ENCODE measurements at regions not wholly inside any gene's neighbourhood (a gene's known extent, or its start where the extent isn't known, plus 50 kb on each side); places are given as distances from the start of the nearest gene placed in this dataset.

GRCh38 chr2:239682518-239682917 lies 281.7 kb upstream of the HDAC4 start:
- no peak for DNase-seq

- no peak for DNase-seq
Measured at GRCh38 chr2:239679755-239680154, 278.9 kb upstream of the HDAC4 start.

DNA sequence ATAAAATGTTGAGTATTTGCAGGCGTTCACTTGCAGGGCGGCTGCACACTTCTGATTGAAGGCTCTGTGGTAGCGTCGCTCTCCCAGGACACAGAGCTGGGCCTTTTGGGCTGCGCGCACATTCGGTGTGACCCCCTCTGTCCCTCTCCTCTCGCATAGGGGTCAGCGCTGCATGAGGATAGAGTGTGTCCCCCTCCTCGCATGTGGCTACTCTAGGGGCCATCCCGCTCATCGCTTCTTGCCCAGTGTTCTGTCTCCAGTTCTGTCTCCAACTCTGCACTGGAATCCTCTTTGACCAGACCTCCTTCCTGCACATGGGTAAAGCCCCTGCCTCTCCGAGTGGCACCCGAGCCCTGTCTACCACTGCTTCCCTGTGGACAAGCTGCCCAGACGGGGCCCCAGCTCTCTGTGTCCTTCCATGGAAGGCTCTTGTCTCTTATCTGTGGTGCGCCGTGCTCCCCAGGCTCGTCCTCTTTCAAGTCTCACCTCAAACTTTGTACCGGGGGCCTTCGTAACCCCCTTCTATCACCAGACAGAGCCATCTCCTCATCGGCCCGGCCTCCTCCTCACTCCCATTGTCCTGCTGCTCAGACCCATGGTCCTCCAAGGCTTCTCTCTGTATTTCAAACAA lies 278.0 kb upstream of the HDAC4 start:
- no peak for DNase-seq

DNA sequence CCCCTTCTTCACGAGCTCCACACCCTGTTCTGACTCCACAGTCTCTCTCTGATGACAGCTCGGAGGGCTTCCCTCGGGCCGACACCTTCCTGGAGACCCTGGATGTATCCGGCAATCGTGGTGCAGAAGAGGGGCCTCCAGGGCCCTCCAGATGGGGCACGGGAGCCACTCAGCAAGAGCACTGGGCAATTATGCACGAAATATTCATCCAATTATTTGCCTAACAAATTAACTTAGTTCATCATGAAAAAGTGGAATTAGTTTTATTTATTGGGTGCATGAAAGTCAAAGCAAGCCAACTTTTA lies 277.3 kb upstream of the HDAC4 start:
- no peak for DNase-seq

DNA sequence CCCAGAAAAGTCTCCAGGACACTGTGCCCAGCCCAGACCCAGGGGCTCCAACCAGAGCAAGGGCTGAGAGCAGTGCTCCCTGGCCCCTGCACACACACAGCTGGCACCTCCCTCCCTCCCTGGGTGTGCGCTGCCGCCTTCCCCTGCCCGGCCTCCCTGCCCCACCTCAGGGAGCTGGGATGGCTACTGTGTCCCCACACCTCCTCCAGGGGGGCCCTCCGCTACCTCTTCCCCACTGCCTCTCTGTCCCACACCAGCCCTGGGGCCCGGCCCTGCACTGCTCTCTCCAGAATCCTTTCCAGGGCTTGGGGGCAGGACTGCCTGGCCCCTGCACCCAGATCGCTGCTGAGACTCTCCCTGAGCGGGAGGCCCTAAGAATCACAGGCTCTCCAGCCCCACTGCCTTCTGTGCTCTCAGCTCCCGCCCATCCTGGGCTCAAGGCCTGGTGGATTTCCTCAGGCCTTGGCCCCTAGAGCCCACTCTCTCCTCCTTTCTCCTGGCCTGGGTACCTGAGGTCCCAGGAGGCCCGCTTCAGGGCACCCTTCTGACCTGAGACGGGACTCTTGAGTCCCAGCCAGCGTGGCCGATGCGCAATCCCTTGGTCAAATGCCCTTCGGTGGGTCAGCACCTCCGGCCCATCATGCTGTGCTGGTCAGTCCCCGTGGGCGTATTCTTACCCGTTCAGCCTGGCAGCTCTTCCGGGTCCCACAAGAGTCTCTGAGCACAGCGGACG lies 276.8 kb upstream of the HDAC4 start:
- no peak for DNase-seq

DNA sequence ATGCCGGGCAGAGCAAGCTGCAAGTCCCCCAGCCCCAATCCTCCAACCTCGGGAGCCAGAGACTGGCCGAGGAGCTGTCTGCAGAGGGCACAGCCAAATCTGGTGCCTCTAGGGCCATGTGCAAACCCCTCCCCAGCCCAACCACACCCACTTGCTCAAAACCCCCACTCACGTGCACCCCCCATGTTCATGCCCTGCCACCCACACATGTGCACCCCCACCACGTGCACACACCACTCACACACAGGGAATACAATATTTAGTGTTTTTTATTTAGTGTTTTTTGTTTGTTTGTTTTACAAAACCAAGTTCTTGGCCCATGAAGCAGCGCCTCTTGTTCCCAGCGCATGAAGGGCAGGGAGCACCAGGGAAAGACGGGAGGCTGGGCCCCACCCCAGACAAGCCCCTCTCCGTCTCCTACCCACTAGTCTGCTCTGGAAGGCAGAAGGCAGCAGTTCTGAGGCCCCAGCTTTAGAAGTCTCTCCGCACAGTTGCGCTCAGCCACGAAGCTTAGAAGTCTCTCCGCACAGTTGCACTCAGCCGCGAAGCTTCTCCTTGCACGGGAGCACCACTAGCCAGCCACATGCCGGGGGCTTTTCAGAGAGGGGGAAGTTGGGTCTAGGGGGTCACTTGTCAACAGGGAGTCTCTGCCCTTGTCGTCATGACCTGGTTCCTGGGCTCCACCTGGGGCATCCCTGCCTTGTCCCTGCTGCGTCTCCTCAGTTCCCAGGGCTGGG lies 276.1 kb upstream of the HDAC4 start:
- DNase-seq, result no peak

DNA sequence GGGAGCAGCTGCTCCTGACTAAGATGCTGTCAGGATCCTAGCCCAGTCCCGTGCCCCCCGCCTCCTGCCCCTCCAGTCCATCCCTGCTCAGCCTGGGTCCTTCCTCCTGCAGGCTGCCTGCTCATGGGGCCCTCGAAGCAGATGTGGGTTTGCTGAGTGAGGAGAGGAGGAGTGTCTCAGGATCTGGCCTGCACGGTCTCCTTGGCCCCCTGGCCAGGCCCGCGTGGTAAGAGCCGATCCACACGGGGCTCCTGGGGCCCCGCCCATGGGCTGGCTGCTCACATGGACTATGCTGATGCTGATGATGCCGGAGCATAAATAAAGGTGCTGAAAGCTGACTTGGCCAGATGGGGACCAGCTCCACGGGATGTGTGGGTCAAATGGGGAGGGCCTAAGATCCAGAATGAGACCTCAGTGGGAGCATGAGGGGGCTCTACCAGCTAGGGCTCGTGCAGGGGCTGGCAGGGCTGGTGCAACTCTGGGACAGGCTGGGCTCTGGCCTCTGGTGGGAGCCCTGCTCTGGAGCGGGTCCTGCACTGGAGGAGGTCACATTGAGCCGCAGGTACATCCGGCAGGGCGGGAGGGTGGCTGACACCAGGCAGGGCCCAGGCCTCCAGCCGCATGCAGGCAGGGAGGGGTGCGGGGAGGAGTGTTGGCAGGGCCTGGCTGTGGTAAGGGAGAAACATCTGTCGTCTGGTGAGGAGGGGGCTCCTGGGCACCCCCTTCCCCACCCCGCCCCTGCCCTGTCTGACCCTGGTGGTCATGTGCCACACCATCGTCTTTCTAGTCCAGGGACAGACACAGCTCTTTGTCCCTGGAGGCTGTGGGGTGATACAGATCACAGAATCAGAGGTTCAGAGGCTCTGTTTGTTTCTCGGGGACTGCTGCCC lies 275.3 kb upstream of the HDAC4 start:
- DNase-seq, result no peak

GRCh38 chr2:239674981-239675825 lies 274.4 kb upstream of the HDAC4 start:
- no peak for DNase-seq

DNA sequence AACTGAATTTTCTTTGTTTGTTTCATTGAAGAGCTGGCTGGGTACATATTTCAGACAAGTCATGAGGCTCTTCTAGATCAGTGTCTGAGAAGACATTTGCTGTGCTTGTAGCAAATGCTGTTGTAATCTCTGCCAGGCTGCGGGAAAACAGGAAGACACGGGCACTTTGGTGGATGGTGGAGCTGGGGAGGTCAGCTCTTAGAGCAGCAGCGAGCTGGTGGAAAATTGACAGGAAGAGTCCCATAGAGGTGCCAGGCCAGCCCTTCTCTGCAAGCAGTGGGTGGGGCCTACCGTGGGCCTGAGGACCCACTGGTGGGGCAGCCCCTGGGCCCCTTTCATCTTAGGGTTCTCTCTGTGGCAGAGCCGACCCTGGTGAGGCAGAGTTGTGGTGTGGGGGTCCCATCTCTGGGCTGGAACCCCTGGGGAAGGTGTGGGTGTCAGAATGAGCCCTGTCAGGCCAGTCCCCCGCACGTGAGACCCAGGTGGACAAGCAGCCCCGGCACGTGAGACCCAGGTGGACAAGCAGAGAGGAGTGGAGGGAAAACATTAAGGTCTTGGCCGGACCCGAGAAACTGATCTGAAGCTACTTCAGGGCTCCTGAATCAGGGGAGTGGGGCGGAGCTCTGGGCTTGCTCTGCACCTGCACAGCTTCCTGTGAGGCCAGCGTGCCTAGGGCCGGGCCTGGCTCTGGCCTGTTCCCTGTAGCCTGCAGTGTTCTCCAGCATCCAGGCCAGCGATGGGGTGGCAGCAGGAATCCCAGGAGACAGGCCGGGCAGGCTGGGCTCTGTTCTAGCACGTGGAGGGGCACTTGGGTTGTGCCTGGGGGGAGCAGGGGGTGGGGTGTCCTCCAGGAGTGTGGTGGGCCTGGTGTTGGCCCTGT lies 273.5 kb upstream of the HDAC4 start:
- no peak for DNase-seq

DNA sequence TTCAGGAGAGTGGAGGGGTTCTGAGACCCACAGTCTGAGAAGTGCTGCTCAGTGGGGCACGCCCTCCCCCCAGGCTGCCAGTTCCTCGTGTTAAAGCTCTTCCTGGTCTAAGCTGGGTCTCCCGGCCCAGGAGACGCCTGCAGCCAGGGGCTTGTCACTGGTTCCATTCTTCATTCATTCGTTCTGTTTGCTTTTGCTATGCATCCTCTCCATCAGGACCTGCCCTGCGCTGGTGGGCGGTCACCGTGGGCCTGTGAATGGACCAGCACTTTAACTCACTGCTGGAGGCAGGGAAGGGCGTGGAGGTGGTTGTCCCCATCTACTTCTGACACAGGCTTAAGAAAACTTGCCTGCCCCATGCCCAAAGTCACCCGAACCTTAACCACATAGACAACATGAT lies 272.8 kb upstream of the HDAC4 start:
- DNase-seq, result no peak

DNA sequence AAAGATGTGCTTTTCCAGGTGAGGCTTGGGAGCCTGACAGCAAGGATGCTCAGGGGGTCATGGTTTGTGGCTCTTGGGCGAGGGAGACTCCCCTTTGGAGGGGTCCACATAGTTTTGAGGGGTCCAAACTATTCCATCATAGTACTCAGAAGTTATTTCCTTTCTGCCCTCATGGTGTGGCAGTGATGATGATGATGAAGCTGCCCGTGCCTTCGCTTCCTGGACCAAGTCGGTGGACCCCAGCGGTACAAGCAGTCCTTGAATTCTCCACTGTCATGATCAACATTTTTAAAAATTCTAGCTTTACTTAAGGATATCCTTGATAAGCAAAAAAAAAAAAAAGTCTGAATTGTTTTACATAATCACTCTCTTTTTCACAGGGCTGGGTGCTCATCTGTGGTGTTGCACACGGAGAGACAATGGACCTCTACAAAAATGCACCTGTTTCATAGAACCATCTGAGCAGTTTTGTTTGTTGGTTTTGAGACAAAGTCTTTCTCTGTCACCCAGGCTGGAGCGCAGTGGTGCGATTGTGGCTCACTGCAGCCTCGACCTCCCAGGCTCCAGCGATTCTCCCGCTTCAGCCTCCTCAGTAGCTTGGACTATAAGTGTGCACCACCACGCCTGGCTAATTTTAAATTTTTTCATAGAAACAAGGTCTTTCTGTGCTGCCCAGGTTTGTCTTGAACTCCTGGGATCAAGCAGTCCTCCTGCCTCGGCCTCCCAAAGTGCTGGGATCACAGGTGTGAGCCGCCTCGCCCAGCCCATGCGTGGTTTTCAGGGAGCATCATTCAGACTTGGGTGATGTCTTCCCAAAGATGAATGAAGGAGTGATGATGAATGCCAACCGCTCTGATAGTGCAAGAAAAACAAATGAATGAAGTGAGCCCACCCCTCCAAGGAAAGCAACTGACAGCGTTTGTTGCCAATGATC lies 271.4 kb upstream of the HDAC4 start:
- no peak for DNase-seq

DNA sequence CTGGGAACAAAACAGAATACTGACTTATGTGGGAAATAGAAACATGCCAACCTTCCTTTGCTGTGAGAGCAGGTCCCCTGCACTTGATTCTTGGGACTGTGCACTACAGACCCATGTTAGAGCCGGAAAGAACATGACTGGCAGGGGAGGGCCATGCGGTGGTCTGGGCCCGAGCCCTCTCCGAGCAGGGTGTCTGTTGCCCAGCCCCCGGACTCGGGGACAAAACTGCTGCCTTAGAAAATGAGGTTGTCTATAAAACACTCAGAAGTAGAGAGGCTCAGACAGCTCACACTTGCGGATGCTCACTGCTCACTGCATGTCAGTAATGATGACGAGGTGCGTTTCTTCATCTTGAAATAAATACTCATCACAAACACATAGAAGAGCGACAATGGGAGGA lies 270.7 kb upstream of the HDAC4 start:
- DNase-seq, result no peak

- DNase-seq, result no peak
Measured at GRCh38 chr2:239670463-239671120, 269.8 kb upstream of the HDAC4 start.

DNA sequence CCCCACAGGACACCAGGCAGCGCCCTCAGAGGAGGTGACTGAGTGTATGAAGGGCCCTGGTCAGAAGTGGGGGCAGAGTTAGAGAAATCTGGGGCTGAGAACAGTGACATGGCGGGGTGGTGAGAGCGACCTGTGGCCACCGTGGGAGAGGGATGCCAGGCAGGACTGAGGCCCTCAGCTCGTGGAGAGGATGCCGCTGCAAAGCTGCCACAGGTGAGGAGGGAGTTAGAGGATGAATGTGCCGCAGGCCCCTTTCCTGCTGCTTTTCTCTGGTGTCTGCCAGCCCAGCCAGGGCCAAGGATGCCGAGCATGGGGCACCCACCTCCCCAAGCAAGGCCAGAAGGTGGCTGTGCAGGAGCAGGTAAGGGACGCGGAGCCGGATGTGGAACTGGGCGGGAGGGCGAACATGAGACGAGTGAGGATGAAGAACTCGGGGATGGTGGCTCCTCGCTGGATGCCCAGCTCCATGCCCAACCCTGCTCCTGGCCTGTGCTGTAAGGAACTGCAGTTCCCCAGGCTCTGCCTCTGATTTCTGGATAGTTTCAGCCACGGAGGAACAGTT lies 269.2 kb upstream of the HDAC4 start:
- DNase-seq, result no peak

DNA sequence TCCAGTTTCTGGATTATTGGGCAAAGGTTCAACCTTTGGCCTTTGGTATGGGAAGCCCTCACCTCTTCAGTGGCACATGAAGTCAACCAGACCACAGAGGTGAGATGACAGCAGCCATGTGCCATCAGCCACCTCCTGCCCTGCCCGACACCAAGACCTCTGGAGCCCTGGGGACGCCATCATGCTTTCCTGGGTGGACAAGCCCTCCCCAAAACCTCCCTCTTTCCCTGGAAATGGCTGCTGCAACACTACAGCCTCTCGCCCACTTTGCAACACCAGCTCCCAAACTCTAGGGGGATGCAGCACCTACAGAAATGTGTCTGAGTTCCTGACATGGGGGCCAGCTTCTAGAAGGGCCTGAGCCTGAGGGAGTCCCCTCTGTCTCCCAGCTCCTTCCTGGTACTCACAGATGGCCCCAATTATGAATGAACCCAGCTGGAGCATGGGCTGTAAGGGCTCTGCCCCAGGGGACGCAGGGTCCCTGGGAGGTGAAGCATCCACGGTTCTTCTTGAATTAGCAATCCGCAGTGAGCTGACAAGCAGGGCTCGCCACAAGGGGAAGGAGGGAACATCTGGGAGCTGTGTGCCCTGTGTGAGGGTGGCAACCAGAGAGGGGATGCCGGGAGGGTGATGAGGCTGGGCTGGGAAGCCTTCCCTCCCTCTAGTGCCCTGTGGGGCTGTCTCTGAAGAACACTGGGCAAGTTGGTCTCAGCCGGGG lies 268.5 kb upstream of the HDAC4 start:
- DNase-seq, result no peak

- no peak for DNase-seq
Measured at GRCh38 chr2:239668651-239669050, 267.8 kb upstream of the HDAC4 start.

DNA sequence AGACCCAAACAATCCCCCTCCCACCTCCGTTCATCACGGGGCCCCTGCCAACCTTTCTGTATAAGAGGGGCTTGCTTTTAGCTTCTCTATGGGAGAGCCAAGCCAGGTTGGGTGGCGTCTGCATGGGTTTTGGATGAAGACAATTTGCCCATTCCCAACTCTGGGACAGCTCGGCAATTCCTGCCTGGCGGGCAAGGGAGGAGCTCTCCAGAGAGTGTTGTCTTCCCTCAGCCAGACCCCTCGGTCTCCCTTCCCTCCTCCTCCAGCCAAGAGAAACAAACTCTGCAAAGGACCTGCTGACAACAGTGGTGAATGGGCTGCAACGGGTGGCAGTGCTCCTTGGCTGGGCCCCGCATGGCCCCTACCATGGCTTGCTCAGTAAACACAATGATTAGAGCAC lies 267.2 kb upstream of the HDAC4 start:
- no peak for DNase-seq

DNA sequence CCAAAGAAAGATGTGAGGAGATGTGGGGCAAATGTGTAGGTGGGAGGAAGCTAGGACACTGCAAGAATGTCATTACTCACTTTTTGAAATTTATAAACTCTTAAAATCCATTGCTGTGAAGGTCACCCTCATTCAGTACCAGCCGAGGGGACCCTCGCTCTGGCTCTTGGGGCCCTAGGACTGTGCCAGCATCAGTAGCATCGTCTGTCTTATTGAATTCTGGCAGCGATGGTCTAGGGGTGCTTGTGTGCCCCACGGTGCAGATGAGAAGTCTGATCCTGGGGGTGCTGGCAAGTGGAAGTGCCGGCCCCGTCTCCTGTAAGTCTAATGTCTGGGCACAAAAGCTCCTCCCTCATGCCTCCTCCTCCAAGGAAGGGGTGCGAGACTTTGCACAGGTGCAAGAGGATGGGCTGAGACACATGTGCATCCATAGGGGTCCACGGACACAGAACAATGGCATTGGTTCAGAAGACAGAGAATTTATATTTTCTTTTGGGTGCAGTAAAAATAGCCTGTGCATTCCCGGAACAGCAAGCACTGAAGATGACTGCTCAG lies 266.7 kb upstream of the HDAC4 start:
- no peak for DNase-seq
